Transverse colon (tissue), 4 donors: ENCODE measurements at regions not wholly inside any gene's neighbourhood (a gene's known extent, or its start where the extent isn't known, plus 50 kb on each side); places are given as distances from the start of the nearest gene placed in this dataset.

Experiments used
- DNase-seq: peaks from one replicate; pipeline ENCODE4 v3.0.0-alpha.2; 2019
- H3K27ac ChIP-seq, 4 donors: fragments of 200-600 bp; sonication (generic); 2 replicates each; pipeline ENCODE4 v1.5.1; 2016 to 2018; ENCODE audit warnings: inconsistent platforms in 4 of 4
- H3K27me3 ChIP-seq: fragments of 200-600 bp; sonication (generic); 2 replicates; pipeline ENCODE4 v1.5.1; 2017; ENCODE audit warnings: inconsistent platforms
- H3K36me3 ChIP-seq, 4 donors: fragments of 200-600 bp; sonication (generic); 2 replicates each; pipeline ENCODE4 v1.5.1; 2017 to 2019; ENCODE audit warnings: inconsistent platforms in 4 of 4
- H3K4me1 ChIP-seq, 4 donors: fragments of 200-600 bp; sonication (generic); 2 replicates each; pipeline ENCODE4 v1.5.1; 2017 to 2020; ENCODE audit warnings: inconsistent platforms in 4 of 4
- H3K4me3 ChIP-seq, 4 donors: fragments of 200-600 bp; sonication (generic); 1 replicate in 1 of 4; 2 replicates in 3 of 4; pipeline versions ENCODE4 v1.5.1 to v1.6.1; 2017 to 2019; ENCODE audit warnings: inconsistent platforms in 4 of 4
- H3K9me3 ChIP-seq, 2 donors: fragments of 200-600 bp; sonication (generic); 2 replicates each; pipeline ENCODE4 v1.5.1; 2017 to 2019; ENCODE audit warnings: inconsistent platforms in 2 of 2
- EP300 ChIP-seq: sonication (generic); formaldehyde crosslinking; IDR thresholded peaks from one replicate; pipeline ENCODE4 v1.6.1; 2017; ENCODE audit warnings: antibody characterized with exemption, low read depth
- POLR2A ChIP-seq: fragments of 450-650 bp; IDR thresholded peaks from one replicate; pipeline ENCODE4 v1.6.1; 2016; ENCODE audit warnings: antibody characterized with exemption, mild to moderate bottlenecking, moderate library complexity
- POLR2AphosphoS5 ChIP-seq, 3 donors: sonication (generic); formaldehyde crosslinking; IDR thresholded peaks; one replicate each; pipeline ENCODE4 v1.6.1; 2016; ENCODE audit warnings: antibody characterized with exemption in 3 of 3
- WGBS, 2 donors: methylation state at CpG; one replicate each; pipeline ENCODE4 v1.1.5; 2018; ENCODE audit warnings: low coverage in 1 of 2; 5-methylcytosine and 5-hydroxymethylcytosine counted together
- in situ Hi-C, 4 donors: fragments of 200-750 bp; cut with MboI; loops; one replicate each; pipeline versions ENCODE4 v1.15.0 to v1.15.1; 2017; ENCODE audit warnings: low sequenced_read_pairs in 3 of 4, low pct_ligation_motif_present in 1 of 4, low pct_unique_long_range_greater_than_20kb in 1 of 4
- intact Hi-C: fragments of 100-400 bp; cut with DNase I; formaldehyde crosslinking; loops from one replicate; pipeline ENCODE4 v1.15.1; 2023; ENCODE audit warnings: low total_unique reads
- TF ChIP-seq, protein P1 (sequence below), 5 experiments: fragments of 200-600 bp in 3 of 5; fragments of 450-650 bp in 2 of 5; sonication (generic) in 3 of 5; IDR thresholded peaks; 1 replicate in 2 of 5; 2 replicates in 3 of 5; pipeline ENCODE4 v1.5.1; 2016 to 2017; ENCODE audit warnings: antibody characterized with exemption in 5 of 5, inconsistent platforms in 3 of 5, mild to moderate bottlenecking in 2 of 5, moderate library complexity in 1 of 5

DNA sequence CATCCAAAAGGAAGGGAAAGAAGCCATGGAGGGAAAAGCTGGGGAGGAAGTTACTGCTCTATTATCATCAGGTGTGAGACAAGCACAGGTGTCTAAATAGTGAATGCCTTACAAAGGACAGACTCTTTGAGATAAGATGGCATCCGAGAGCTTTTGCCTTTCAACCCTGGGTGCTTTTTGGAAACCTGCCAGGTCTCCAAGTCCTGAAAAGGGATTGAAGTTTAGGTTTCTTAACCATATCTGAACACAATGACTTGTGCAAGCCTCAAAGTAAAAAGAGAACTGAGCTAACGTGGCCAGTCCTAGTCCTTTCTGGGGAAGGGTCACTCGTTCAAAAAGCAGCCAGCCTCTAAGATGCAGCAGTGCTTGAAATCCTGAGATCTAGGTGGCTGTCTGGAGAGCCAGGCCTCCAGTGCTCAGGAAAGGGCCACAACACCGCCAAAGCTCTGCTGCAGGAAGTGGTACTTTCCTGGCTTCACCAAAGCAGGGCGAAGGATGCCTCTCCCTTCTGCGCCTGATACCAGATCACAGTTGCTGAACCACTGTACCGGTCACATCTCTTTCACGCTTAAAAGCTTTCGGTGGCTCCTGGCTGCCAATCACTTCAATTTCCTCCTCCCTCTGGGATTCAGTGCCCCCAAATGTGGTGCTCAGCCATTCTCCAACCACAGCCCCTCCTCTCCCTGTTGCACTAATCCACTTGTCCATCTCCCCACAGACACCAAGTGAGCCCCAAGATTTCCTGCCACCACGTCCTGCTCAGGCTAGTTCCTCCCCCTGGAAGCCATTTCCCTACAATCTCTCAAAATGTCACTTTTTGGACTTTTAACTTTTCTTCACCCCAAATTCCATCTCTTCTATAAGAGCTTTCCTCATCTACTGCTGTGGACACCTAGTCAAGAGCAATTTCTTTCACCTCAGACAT is 104.1 kb upstream of the LPP start:
- peaks cover 0 to 13% (median 11%) of the 10 kb centered on the region in 4 donors for H3K4me1 ChIP-seq
- H3K27ac ChIP-seq, result peak overlapping the region in 2 of 4 donors; percentile 4 to 85
- intact Hi-C loops, result loop anchor here (5.0 to 10.0 kb wide), 5 partner anchors 165 to 902 kb away; partner anchors contain the start of gene BCL6
- H3K36me3 ChIP-seq, result no peaks in the 10 kb centered on the region
- TF ChIP-seq POLR2AphosphoS5 (IDR thresholded peaks at IDR 0.05) (no peak), POLR2A (no peak), EP300 (no peak)
- TF ChIP-seq, protein P1, sequence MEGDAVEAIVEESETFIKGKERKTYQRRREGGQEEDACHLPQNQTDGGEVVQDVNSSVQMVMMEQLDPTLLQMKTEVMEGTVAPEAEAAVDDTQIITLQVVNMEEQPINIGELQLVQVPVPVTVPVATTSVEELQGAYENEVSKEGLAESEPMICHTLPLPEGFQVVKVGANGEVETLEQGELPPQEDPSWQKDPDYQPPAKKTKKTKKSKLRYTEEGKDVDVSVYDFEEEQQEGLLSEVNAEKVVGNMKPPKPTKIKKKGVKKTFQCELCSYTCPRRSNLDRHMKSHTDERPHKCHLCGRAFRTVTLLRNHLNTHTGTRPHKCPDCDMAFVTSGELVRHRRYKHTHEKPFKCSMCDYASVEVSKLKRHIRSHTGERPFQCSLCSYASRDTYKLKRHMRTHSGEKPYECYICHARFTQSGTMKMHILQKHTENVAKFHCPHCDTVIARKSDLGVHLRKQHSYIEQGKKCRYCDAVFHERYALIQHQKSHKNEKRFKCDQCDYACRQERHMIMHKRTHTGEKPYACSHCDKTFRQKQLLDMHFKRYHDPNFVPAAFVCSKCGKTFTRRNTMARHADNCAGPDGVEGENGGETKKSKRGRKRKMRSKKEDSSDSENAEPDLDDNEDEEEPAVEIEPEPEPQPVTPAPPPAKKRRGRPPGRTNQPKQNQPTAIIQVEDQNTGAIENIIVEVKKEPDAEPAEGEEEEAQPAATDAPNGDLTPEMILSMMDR (IDR thresholded peaks at IDR 0.05), result no peak
- no peaks in the 10 kb centered on the region for H3K27me3 ChIP-seq
- peak; percentile 16 for DNase-seq
- in situ Hi-C loops, result loop anchor here in 2 of 4 donors (25.0 kb wide), 2 partner anchors 288 to 912 kb away; no protein-coding TSS in a partner anchor
- H3K9me3 ChIP-seq, result no peaks in the 10 kb centered on the region
- WGBS, 2 donors, result 59 to 73% methylated on average over 3 to 10 of the region's 10 CpGs
- no peak overlapping the region for H3K4me3 ChIP-seq

DNA sequence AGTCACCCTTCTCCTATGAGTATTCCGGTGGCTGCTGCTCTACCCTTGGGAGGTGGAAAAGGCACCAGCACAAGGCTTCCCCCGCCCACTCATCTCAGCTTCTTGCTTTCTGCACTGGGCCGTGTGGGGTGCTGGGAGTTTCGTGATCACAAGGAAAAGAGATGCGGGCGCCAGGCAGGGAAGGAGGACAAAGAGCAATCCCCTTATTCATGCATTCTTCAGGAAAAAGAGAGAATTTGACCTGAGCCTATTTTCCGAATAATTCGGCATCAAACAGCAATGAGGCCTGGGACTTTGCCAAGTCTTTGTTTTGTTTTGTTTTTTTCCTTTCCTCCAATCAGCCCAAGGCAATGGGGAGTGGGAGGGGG is 102.2 kb upstream of the LPP start:
- WGBS, 2 donors, result 74% methylated on average over 8 of the region's 8 CpGs; no CpG with 5 or more reads in 1 of the 2 donors
- peak; percentile 43 for DNase-seq
- no peaks in the 10 kb centered on the region for H3K9me3 ChIP-seq
- intact Hi-C loops, result loop anchor here (5.0 to 10.0 kb wide), 5 partner anchors 163 to 901 kb away; partner anchors contain the start of gene BCL6
- no peaks in the 10 kb centered on the region for H3K27me3 ChIP-seq
- no peak overlapping the region for H3K4me3 ChIP-seq
- in situ Hi-C loops, result no loop called here
- H3K36me3 ChIP-seq, result no peaks in the 10 kb centered on the region
- H3K4me1 ChIP-seq, result peaks cover 0 to 13% (median 11%) of the 10 kb centered on the region in 4 donors
- TF ChIP-seq, protein P1 (IDR thresholded peaks at IDR 0.05), result no peak
- no peak for TF ChIP-seq POLR2AphosphoS5 (IDR thresholded peaks at IDR 0.05)
- no peak for TF ChIP-seq POLR2A
- no peak for TF ChIP-seq EP300
- peak overlapping the region; percentile 75 to 85 (median 80) for H3K27ac ChIP-seq

DNA sequence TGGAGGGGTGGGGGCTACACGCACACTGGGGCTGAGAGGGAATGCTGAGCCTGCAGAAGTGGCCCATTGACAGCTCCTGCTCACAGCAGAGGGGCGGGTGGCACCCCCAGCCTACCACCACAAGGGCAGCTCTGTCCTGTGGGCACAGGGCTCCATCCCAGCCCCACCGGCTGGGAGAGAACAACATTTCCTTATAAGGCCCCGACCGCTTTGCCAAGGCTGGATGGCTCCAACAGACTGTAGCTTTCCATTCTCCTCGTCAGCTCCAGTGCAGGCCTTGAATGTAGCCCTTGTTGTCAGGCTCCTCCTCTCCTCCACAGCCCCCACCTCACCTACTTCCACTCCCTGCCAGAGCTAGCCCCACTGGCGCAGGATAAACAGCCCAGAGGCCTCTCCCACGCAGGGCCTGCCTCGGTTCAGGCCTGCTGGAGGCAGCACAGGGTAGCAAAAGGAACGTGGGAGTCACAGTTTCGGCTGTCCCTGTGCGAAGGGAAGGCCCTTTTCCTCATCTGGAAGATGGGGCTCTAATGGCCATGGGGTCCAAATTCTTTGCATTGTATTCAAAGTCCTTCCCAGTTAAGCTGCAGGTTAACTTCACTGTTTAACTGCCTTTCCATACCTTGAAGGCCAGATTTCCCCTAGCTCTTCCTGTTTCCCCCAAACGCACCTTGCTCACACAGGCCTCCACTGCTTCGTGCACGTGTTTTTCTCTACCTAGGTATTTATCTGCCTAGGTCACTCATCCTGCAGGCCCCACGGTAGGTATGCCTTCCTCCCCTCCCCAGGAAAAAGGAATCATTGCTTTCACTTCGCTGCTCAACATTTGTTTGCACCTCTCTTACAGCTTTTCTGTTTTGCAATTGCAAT is 101.6 kb upstream of the LPP start:
- Histone ChIP-seq H3K27me3 (no peaks in the 10 kb centered on the region), H3K36me3 (no peaks in the 10 kb centered on the region), H3K4me1 (peaks cover 0 to 13% (median 11%) of the 10 kb centered on the region in 4 donors), H3K27ac (peak overlapping the region; percentile 75 to 85 (median 80)), H3K4me3 (no peak overlapping the region), H3K9me3 (no peaks in the 10 kb centered on the region)
- intact Hi-C loops, result loop anchor here (5.0 to 10.0 kb wide), 5 partner anchors 162 to 900 kb away; partner anchors contain the start of gene BCL6
- in situ Hi-C loops, result no loop called here
- TF ChIP-seq, protein P1 (IDR thresholded peaks at IDR 0.05), result peak; percentile 20 to 57 (median 30)
- TF ChIP-seq EP300 (peak; percentile 41), POLR2A (no peak), POLR2AphosphoS5 (IDR thresholded peaks at IDR 0.05) (peak; percentile 36 to 57 (median 50))
- DNase-seq, result peak; percentile 70
- WGBS, 2 donors, result 29 to 59% methylated on average over 4 to 17 of the region's 17 CpGs

DNA sequence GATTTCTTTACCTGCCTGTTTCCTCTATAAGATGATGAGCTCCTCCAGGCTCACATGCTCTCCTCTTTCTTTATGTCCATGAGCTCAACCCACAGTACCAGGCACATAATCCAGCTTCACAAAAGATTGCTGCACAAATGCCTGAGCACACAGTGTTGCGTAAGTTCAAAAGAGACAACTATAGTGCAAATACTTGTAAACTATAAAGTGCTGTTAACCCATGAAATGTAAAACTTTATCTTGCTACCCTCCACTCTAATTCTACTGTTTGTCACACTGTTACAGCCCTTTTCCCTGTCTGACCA is 101.0 kb upstream of the LPP start:
- Histone ChIP-seq H3K36me3 (no peaks in the 10 kb centered on the region), H3K9me3 (no peaks in the 10 kb centered on the region), H3K27ac (peak overlapping the region; percentile 75 to 85 (median 80)), H3K4me3 (no peak overlapping the region), H3K27me3 (no peaks in the 10 kb centered on the region), H3K4me1 (peaks cover 0 to 13% (median 11%) of the 10 kb centered on the region in 4 donors)
- in situ Hi-C loops, result no loop called here
- WGBS, 2 donors, result 61 to 75% methylated on average over 1 of the region's 1 CpG
- no peak for DNase-seq
- intact Hi-C loops, result loop anchor here (5.0 to 10.0 kb wide), 5 partner anchors 162 to 899 kb away; partner anchors contain the start of gene BCL6
- TF ChIP-seq, protein P1 (IDR thresholded peaks at IDR 0.05), result no peak
- TF ChIP-seq POLR2AphosphoS5 (IDR thresholded peaks at IDR 0.05) (no peak), POLR2A (no peak), EP300 (no peak)
